K562 (cell line): ENCODE measurements at regions not wholly inside any gene's neighbourhood (a gene's known extent, or its start where the extent isn't known, plus 50 kb on each side); places are given as distances from the start of the nearest gene placed in this dataset.

Experiments used
- EP300 ChIP-seq: IDR thresholded peaks from 2 replicates; pipeline ENCODE4 v1.6.1; 2012; ENCODE audit warnings: low read length, improper control_type of control experiment
- FIP1L1 ChIP-seq: fragments of 200-400 bp; formaldehyde crosslinking; IDR thresholded peaks from 2 replicates; pipeline ENCODE4 v1.6.1; 2018; ENCODE audit warnings: mild to moderate bottlenecking, low read depth, low read length; ENCODE audit not compliant: poor library complexity, severe bottlenecking
- FOSL1 ChIP-seq: fragments of 200-800 bp; sonication (Bioruptor generic); conservative IDR thresholded peaks from 2 replicates; pipeline ENCODE4 v1.6.1; 2016; ENCODE audit warnings: missing genetic modification characterization, missing compliant biosample characterization
- MAFK ChIP-seq: IDR thresholded peaks from 2 replicates; pipeline ENCODE4 v1.6.1; 2011; ENCODE audit warnings: low read length, improper control_type of control experiment
- NFE2 ChIP-seq: IDR thresholded peaks from 2 replicates; pipeline ENCODE4 v1.6.1; 2014; ENCODE audit warnings: antibody characterized with exemption, low read depth
- TAF1 ChIP-seq: IDR thresholded peaks from 2 replicates; pipeline ENCODE4 v1.6.1; 2011; ENCODE audit warnings: mild to moderate bottlenecking, low read length, moderate library complexity; ENCODE audit not compliant: insufficient read depth, control insufficient read depth, severe bottlenecking; ENCODE audit errors: extremely low read depth
- TGIF2 ChIP-seq: sonication (generic); formaldehyde crosslinking; IDR thresholded peaks from 2 replicates; pipeline ENCODE4 v1.8.1; 2022; ENCODE audit warnings: mild to moderate bottlenecking, missing genetic modification reagents, moderate library complexity
- TSHZ1 ChIP-seq: fragments of 250-450 bp; sonication (Bioruptor Pico); IDR thresholded peaks from 2 replicates; pipeline ENCODE4 v1.4.0; 2020; ENCODE audit warnings: mild to moderate bottlenecking, moderate library complexity
- ZBTB49 ChIP-seq: sonication (generic); formaldehyde crosslinking; IDR thresholded peaks from 2 replicates; pipeline ENCODE4 v1.8.0; 2022; ENCODE audit warnings: missing genetic modification reagents, mild to moderate bottlenecking, borderline replicate concordance
- ZNF311 ChIP-seq: fragments of 250-450 bp; sonication (Bioruptor Pico); IDR thresholded peaks from 2 replicates; pipeline ENCODE4 v1.4.0; 2020; ENCODE audit warnings: mild to moderate bottlenecking, moderate library complexity
- ZNF384 ChIP-seq: IDR thresholded peaks from 2 replicates; pipeline ENCODE4 v1.6.1; 2012; ENCODE audit warnings: low read depth, low read length, improper control_type of control experiment

- TF ChIP-seq EP300 (no peak), ZBTB49 (CRISPR knock-in tag) (no peak), FIP1L1 (no peak), ZNF384 (no peak), FOSL1 (tag) (no peak), NFE2 (no peak), ZNF311 (no peak), MAFK (no peak), TSHZ1 (no peak), TAF1 (no peak), TGIF2 (CRISPR knock-in tag) (no peak)
Observed at GRCh38 chr12:92400006-92400405, 254.4 kb upstream of the BTG1 start.
